GM19099 (cell line): ENCODE measurements at regions not wholly inside any gene's neighbourhood (a gene's known extent, or its start where the extent isn't known, plus 50 kb on each side); places are given as distances from the start of the nearest gene placed in this dataset.

ENCODE experiments used
- POLR2A ChIP-seq: IDR thresholded peaks from 3 replicates; pipeline ENCODE4 v1.6.1; 2011; ENCODE audit warnings: low read depth; ENCODE audit not compliant: insufficient read length; ENCODE audit errors: extremely low read depth

- no peak for TF ChIP-seq POLR2A
Measured at GRCh38 chr13:40213779-40214178, 452.7 kb downstream of the FOXO1 start.

- TF ChIP-seq POLR2A: no peak
Measured at GRCh38 chr13:40215311-40215710, 451.1 kb downstream of the FOXO1 start.

- TF ChIP-seq POLR2A: no peak
Measured at GRCh38 chr13:40215747-40216146, 450.7 kb downstream of the FOXO1 start.

- no peak for TF ChIP-seq POLR2A
Measured at GRCh38 chr13:40217675-40218074, 448.8 kb downstream of the FOXO1 start.

- no peak for TF ChIP-seq POLR2A
Measured at GRCh38 chr13:40220299-40220935, 446.0 kb downstream of the FOXO1 start.

- TF ChIP-seq POLR2A: no peak
Measured at GRCh38 chr13:40221131-40221459, 445.3 kb downstream of the FOXO1 start.

GRCh38 chr13:40221460-40222201, 444.8 kb downstream of the FOXO1 start:
- no peak for TF ChIP-seq POLR2A

GRCh38 chr13:40223585-40223984, 442.9 kb downstream of the FOXO1 start:
- TF ChIP-seq POLR2A: no peak

- no peak for TF ChIP-seq POLR2A
Measured at GRCh38 chr13:40228496-40228895, 437.9 kb downstream of the FOXO1 start.

GRCh38 chr13:40228990-40229389, 437.5 kb downstream of the FOXO1 start:
- TF ChIP-seq POLR2A: no peak

GRCh38 chr13:40230833-40231266, 435.6 kb downstream of the FOXO1 start:
- TF ChIP-seq POLR2A: no peak

- no peak for TF ChIP-seq POLR2A
Measured at GRCh38 chr13:40231311-40231710, 435.1 kb downstream of the FOXO1 start.

GRCh38 chr13:40231751-40232150, 434.7 kb downstream of the FOXO1 start:
- TF ChIP-seq POLR2A: no peak

GRCh38 chr13:40232311-40233040, 434.0 kb downstream of the FOXO1 start:
- no peak for TF ChIP-seq POLR2A

GRCh38 chr13:40233731-40234195, 432.7 kb downstream of the FOXO1 start:
- no peak for TF ChIP-seq POLR2A

GRCh38 chr13:40235160-40235796, 431.2 kb downstream of the FOXO1 start:
- no peak for TF ChIP-seq POLR2A

- TF ChIP-seq POLR2A: no peak
Measured at GRCh38 chr13:40236566-40237168, 429.8 kb downstream of the FOXO1 start.
